ENCODE measurements at regions not wholly inside any gene's neighbourhood (a gene's known extent, or its start where the extent isn't known, plus 50 kb on each side); places are given as distances from the start of the nearest gene placed in this dataset.

DNA sequence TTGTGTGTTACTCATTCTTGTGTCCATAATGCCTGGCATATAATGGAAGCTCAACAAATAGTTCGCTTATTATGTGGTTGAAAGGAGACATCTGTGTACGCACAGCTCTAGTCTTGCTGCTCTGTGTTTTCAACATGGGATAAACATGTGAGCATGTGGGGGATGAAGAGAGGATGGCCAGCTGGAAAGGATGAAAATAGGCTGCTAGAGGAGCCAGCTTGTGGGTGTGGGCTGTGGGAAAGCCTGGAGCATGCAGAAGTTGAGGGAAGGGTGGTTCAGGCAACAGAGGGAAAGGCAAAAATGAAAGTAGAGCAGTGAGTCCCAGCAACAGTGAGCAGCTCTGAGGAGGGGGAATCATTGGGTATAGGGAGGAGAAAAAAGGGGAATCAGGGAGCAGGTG lies 324.6 kb upstream of the CDH11 start:
- TF ChIP-seq, protein P1, sequence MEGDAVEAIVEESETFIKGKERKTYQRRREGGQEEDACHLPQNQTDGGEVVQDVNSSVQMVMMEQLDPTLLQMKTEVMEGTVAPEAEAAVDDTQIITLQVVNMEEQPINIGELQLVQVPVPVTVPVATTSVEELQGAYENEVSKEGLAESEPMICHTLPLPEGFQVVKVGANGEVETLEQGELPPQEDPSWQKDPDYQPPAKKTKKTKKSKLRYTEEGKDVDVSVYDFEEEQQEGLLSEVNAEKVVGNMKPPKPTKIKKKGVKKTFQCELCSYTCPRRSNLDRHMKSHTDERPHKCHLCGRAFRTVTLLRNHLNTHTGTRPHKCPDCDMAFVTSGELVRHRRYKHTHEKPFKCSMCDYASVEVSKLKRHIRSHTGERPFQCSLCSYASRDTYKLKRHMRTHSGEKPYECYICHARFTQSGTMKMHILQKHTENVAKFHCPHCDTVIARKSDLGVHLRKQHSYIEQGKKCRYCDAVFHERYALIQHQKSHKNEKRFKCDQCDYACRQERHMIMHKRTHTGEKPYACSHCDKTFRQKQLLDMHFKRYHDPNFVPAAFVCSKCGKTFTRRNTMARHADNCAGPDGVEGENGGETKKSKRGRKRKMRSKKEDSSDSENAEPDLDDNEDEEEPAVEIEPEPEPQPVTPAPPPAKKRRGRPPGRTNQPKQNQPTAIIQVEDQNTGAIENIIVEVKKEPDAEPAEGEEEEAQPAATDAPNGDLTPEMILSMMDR (IDR thresholded peaks at IDR 0.05; ENCODE audit: poor library complexity) = no peak
- TF ChIP-seq EZH2 (IDR thresholded peaks at IDR 0.05; ENCODE audit: borderline replicate concordance) = no peak
- TF ChIP-seq EZH2phosphoT487 (IDR thresholded peaks at IDR 0.05; ENCODE audit: low read depth, severe bottlenecking, unreplicated experiment) = no peak
